A549 (cell line): ENCODE measurements at regions not wholly inside any gene's neighbourhood (a gene's known extent, or its start where the extent isn't known, plus 50 kb on each side); places are given as distances from the start of the nearest gene placed in this dataset.
A peak's percentile ranks its signal among the peaks of the same experiment; 100 is the strongest.

Source experiments
- ATAC-seq, 2 experiments: fragments of 200-7000 bp in 1 of 2; fragments of >200 bp in 1 of 2; cut with Nextera tagmentation in 1 of 2; cut with Tn5 transposase in 1 of 2; 3 replicates each; pipeline versions ENCODE4 v1.8.0 to v1.9.1; 2018 to 2020; ENCODE audit warnings: mild to moderate bottlenecking in 1 of 2, moderate library complexity in 1 of 2
- CTCF ChIA-PET: fragments of 300-600 bp; sonication (Branson Sonifier 250); formaldehyde crosslinking; extraction: SDS; loops from one replicate; lab custom pipeline; 2021; ENCODE audit warnings: antibody characterized with exemption, inconsistent platforms; lab: Yijun Ruan, JAX
- POLR2A ChIA-PET: fragments of 350-600 bp; formaldehyde crosslinking; extraction: SDS; loops from one replicate; lab custom pipeline; 2021; ENCODE audit warnings: antibody characterized with exemption, inconsistent platforms; lab: Yijun Ruan, JAX
- DNase-seq, 2 experiments: peaks; one replicate each; pipeline versions ENCODE4 v3.0.0 to v3.0.0-alpha.2; 2011 to 2016; ENCODE audit warnings: low read depth in 1 of 2, low spot score in 1 of 2
- FAIRE-seq: peaks from 2 replicates; lab custom pipeline; 2011; peaks lifted over from hg19 to GRCh38; lab: Jason Lieb, UNC
- H3K27ac ChIP-seq, 2 experiments: fragments of >200 bp; sonication (Bioruptor Twin); formaldehyde crosslinking; 3 replicates each; pipeline ENCODE4 v1.5.1; 2016 to 2017
- H3K4me1 ChIP-seq: fragments of >200 bp; sonication (Bioruptor Twin); formaldehyde crosslinking; 3 replicates; pipeline ENCODE4 v1.6.1; 2016
- H3K4me2 ChIP-seq: fragments of >200 bp; sonication (Bioruptor Twin); formaldehyde crosslinking; 3 replicates; pipeline ENCODE4 v1.6.1; 2016
- H3K4me3 ChIP-seq: fragments of >200 bp; sonication (Bioruptor Twin); formaldehyde crosslinking; 3 replicates; pipeline ENCODE4 v1.5.1; 2016
- H3K9me3 ChIP-seq: fragments of >200 bp; sonication (Bioruptor Twin); formaldehyde crosslinking; 3 replicates; pipeline ENCODE4 v1.6.1; 2016
- BHLHE40 ChIP-seq: IDR thresholded peaks from 2 replicates; pipeline ENCODE4 v1.6.1; 2012; ENCODE audit warnings: low read depth, low read length, inconsistent platforms
- CHD2 ChIP-seq: fragments of 150-350 bp; IDR thresholded peaks from 2 replicates; pipeline ENCODE4 v1.6.1; 2014; ENCODE audit warnings: low read length; ENCODE audit not compliant: partially characterized antibody
- CHD4 ChIP-seq: fragments of 200-600 bp; sonication (generic); IDR thresholded peaks from 2 replicates; pipeline ENCODE4 v1.6.1; 2016; ENCODE audit warnings: antibody characterized with exemption, mild to moderate bottlenecking, borderline replicate concordance
- EHMT2 ChIP-seq: fragments of 200-600 bp; sonication (generic); IDR thresholded peaks from 2 replicates; pipeline ENCODE4 v1.6.1; 2016; ENCODE audit warnings: antibody characterized with exemption, low read depth, mild to moderate bottlenecking, moderate library complexity
- EP300 ChIP-seq, 2 experiments: fragments of >200 bp; sonication (Bioruptor Twin); formaldehyde crosslinking; IDR thresholded peaks; 2 replicates in 1 of 2; 3 replicates in 1 of 2; pipeline ENCODE4 v1.6.1; 2016 to 2017
- ESRRA ChIP-seq: fragments of 150-350 bp; IDR thresholded peaks from 2 replicates; pipeline ENCODE4 v1.6.1; 2014; ENCODE audit warnings: mild to moderate bottlenecking, low read length, borderline replicate concordance
- FOSB ChIP-seq: fragments of 250-450 bp; sonication (Bioruptor Pico); IDR thresholded peaks from 2 replicates; pipeline ENCODE4 v1.5.0; 2020; ENCODE audit warnings: mild to moderate bottlenecking, moderate library complexity
- FOXS1 ChIP-seq: fragments of 250-450 bp; sonication (Bioruptor Pico); IDR thresholded peaks from 2 replicates; pipeline ENCODE4 v1.5.0; 2020; ENCODE audit warnings: mild to moderate bottlenecking, moderate library complexity
- HOXA7 ChIP-seq: fragments of 250-450 bp; sonication (Bioruptor Pico); IDR thresholded peaks from 2 replicates; pipeline ENCODE4 v1.5.0; 2020; ENCODE audit warnings: mild to moderate bottlenecking, moderate library complexity
- MAFK ChIP-seq: fragments of 450-650 bp; IDR thresholded peaks from 2 replicates; pipeline ENCODE4 v1.6.1; 2014; ENCODE audit not compliant: partially characterized antibody
- MYC ChIP-seq: IDR thresholded peaks from 2 replicates; pipeline ENCODE4 v1.6.1; 2012; ENCODE audit warnings: mild to moderate bottlenecking, inconsistent platforms, low read length, improper control_type of control experiment, borderline replicate concordance
- POLR2AphosphoS2 ChIP-seq: conservative IDR thresholded peaks from 2 replicates; pipeline ENCODE4 v1.6.1; 2012; ENCODE audit warnings: low read length, improper control_type of control experiment, inconsistent platforms
- RAD21 ChIP-seq, 2 experiments: fragments of >200 bp in 1 of 2; sonication (Bioruptor Twin) in 1 of 2; formaldehyde crosslinking in 1 of 2; IDR thresholded peaks in 1 of 2; conservative IDR thresholded peaks in 1 of 2; 2 replicates in 1 of 2; 3 replicates in 1 of 2; pipeline ENCODE4 v1.6.1; 2012 to 2018; ENCODE audit warnings: inconsistent platforms in 1 of 2
- RARB ChIP-seq: fragments of 250-450 bp; sonication (Bioruptor Pico); IDR thresholded peaks from 2 replicates; pipeline ENCODE4 v1.8.0; 2021; ENCODE audit warnings: mild to moderate bottlenecking, moderate library complexity
- RFX5 ChIP-seq: fragments of 450-650 bp; IDR thresholded peaks from 2 replicates; pipeline ENCODE4 v1.7.1; 2014; ENCODE audit warnings: antibody characterized with exemption, mild to moderate bottlenecking, moderate library complexity
- RNF2 ChIP-seq: fragments of 200-600 bp; sonication (generic); IDR thresholded peaks from 2 replicates; pipeline ENCODE4 v1.6.1; 2016; ENCODE audit warnings: low read depth, mild to moderate bottlenecking, antibody characterized with exemption, moderate library complexity, borderline replicate concordance
- ZFP36 ChIP-seq: fragments of 450-650 bp; IDR thresholded peaks from 2 replicates; pipeline ENCODE4 v1.6.1; 2014; ENCODE audit warnings: borderline replicate concordance; ENCODE audit not compliant: partially characterized antibody
- ZNF302 ChIP-seq: fragments of 250-450 bp; sonication (Bioruptor Pico); IDR thresholded peaks from 2 replicates; pipeline ENCODE4 v1.9.0; 2021; ENCODE audit warnings: inconsistent platforms, mild to moderate bottlenecking, moderate library complexity
- ZSCAN20 ChIP-seq: fragments of 250-450 bp; sonication (Bioruptor Pico); IDR thresholded peaks from 2 replicates; pipeline ENCODE4 v1.8.0; 2022; ENCODE audit warnings: mild to moderate bottlenecking, moderate library complexity
- WGBS: methylation state at CpG from one replicate; pipeline ENCODE4 v1.1.6; 2017; ENCODE audit errors: missing lambda C conversion rate; 5-methylcytosine and 5-hydroxymethylcytosine counted together
- TF ChIP-seq, protein P1 (sequence below): IDR thresholded peaks from 2 replicates; pipeline ENCODE4 v1.6.1; 2012
- TF ChIP-seq, protein P2 (sequence below): fragments of 250-450 bp; sonication (Bioruptor Pico); IDR thresholded peaks from 2 replicates; pipeline ENCODE4 v1.5.0; 2020; ENCODE audit warnings: low read depth, mild to moderate bottlenecking, moderate library complexity
- TF ChIP-seq, protein P3 (sequence below): IDR thresholded peaks from 2 replicates; pipeline ENCODE4 v1.6.1; 2012; ENCODE audit warnings: low read depth, borderline replicate concordance

DNA sequence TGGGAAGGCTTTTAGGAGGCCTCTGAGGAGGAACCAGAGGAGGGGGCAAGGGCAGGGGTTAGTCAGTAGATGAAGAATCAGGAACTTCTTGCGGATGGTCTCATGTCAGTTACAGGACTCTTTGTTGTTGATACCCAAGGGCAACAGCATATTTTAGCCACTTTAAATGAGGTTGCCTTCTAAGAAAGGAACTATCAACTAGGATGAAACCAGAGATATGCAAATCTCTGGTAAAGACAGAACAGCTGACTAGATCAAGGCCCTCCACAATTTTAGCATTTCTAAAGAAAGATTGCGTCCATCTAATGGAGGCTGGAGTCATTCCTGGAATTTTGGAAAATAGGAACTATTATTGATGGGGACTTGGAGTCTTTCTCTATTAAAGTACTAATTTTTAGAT lies 57.7 kb upstream of the KLF4 start:
- no peak for ATAC-seq
- no peak for TF ChIP-seq RAD21 (conservative IDR thresholded peaks at IDR 0.05 in 1 of 2, IDR thresholded peaks at IDR 0.05 in 1 of 2)
- TF ChIP-seq ZSCAN20 (CRISPR knock-in tag), result no peak
- TF ChIP-seq ZNF302 (CRISPR knock-in tag), result no peak
- TF ChIP-seq POLR2AphosphoS2, result no peak
- TF ChIP-seq, protein P1, sequence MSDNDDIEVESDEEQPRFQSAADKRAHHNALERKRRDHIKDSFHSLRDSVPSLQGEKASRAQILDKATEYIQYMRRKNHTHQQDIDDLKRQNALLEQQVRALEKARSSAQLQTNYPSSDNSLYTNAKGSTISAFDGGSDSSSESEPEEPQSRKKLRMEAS, result no peak
- TF ChIP-seq ESRRA, result no peak
- no peak for TF ChIP-seq FOXS1 (CRISPR knock-in tag)
- WGBS, result 86% methylated on average over 2 of the region's 2 CpGs
- peak overlapping the region; percentile 77; the same call in 2 of the 3 replicates for H3K4me2 ChIP-seq
- FAIRE-seq, result no peak
- H3K27ac ChIP-seq, result peak overlapping the region; percentile 86 to 91
- H3K4me1 ChIP-seq, result peaks cover 50% of the 10 kb centered on the region
- ChIA-PET POLR2A (no interaction called here), CTCF (no interaction called here)
- no peak for DNase-seq
- H3K9me3 ChIP-seq, result no peaks in the 10 kb centered on the region
- H3K4me3 ChIP-seq, result no peak overlapping the region

DNA sequence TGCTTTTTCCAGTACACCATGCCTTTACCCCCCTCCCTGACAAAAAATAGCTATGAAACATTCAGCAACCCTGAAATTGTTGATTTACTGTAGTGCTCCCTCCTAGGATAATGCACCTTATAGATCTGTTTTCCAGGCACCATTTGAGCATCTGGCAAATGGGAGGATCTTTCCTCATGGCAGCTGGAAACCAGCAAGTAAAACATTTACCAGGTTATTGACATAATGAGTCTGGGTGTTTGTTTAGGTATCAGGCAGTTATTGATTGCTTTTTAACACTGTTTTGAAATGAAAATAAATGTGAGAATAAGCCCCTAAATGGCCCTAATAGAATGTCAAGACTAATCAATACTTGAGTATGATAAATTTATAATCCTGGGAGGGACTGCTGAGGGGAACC lies 57.3 kb upstream of the KLF4 start:
- Histone ChIP-seq H3K27ac (peak overlapping the region; percentile 86 to 91; a peak in 5 of 6 replicates), H3K4me3 (no peak overlapping the region), H3K9me3 (no peaks in the 10 kb centered on the region), H3K4me2 (peak overlapping the region; percentile 38; the same call in 2 of the 3 replicates), H3K4me1 (peaks cover 50% of the 10 kb centered on the region)
- no peak for DNase-seq
- POLR2A ChIA-PET, result no interaction called here
- ATAC-seq, result no peak
- FAIRE-seq, result no peak
- CTCF ChIA-PET, result no interaction called here
- no peak for TF ChIP-seq HOXA7

DNA sequence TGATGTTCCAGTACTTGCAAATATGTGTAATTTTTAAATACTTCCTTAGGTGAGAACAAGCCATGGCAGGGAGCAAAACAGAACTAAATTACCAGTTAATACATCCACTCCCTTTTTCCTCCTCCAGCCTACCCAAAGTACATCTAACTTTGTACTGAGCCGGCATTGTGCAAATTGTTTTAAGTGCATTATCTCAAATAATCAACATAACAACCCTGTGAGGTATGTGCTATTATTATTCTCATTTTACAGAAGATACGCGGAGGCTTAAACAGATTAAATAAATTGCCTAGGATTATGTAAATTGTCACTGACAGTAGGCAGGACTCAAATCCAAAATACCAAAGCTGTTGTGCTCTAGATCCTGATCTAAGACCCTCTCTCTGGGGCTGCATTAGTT lies 55.5 kb upstream of the KLF4 start:
- Histone ChIP-seq H3K4me2 (peak overlapping the region; percentile 50), H3K9me3 (no peaks in the 10 kb centered on the region), H3K4me1 (peaks cover 50% of the 10 kb centered on the region), H3K27ac (peak overlapping the region; percentile 86 to 91; a peak in 4 of 6 replicates)
- no peak for DNase-seq
- ATAC-seq, result no peak
- CTCF ChIA-PET, result interaction anchor here (0.5 to 0.8 kb wide), 2 partner anchors 13 to 15 kb away, joined by 3 read pairs; no protein-coding TSS in a partner anchor
- no peak for FAIRE-seq
- POLR2A ChIA-PET, result no interaction called here
- 72% methylated on average over 3 of the region's 3 CpGs for WGBS
- TF ChIP-seq, protein P2, sequence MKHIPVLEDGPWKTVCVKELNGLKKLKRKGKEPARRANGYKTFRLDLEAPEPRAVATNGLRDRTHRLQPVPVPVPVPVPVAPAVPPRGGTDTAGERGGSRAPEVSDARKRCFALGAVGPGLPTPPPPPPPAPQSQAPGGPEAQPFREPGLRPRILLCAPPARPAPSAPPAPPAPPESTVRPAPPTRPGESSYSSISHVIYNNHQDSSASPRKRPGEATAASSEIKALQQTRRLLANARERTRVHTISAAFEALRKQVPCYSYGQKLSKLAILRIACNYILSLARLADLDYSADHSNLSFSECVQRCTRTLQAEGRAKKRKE (CRISPR knock-in tag), result no peak
- TF ChIP-seq RAD21 (conservative IDR thresholded peaks at IDR 0.05 in 1 of 2, IDR thresholded peaks at IDR 0.05 in 1 of 2) (no peak), RNF2 (no peak), CHD4 (no peak), MAFK (no peak), HOXA7 (no peak), CHD2 (no peak), RFX5 (no peak), MYC (no peak), BHLHE40 (no peak), RARB (no peak), EP300 (IDR thresholded peaks at IDR 0.05) (no peak), EHMT2 (no peak), FOSB (CRISPR knock-in tag) (no peak), ZFP36 (no peak)
- TF ChIP-seq, protein P3, sequence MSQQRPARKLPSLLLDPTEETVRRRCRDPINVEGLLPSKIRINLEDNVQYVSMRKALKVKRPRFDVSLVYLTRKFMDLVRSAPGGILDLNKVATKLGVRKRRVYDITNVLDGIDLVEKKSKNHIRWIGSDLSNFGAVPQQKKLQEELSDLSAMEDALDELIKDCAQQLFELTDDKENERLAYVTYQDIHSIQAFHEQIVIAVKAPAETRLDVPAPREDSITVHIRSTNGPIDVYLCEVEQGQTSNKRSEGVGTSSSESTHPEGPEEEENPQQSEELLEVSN, result no peak
- TF ChIP-seq, all 56 proteins: peak for 0
- H3K4me3 ChIP-seq, result no peak overlapping the region
